ENCODE measurements at regions not wholly inside any gene's neighbourhood (a gene's known extent, or its start where the extent isn't known, plus 50 kb on each side); places are given as distances from the start of the nearest gene placed in this dataset.

DNA sequence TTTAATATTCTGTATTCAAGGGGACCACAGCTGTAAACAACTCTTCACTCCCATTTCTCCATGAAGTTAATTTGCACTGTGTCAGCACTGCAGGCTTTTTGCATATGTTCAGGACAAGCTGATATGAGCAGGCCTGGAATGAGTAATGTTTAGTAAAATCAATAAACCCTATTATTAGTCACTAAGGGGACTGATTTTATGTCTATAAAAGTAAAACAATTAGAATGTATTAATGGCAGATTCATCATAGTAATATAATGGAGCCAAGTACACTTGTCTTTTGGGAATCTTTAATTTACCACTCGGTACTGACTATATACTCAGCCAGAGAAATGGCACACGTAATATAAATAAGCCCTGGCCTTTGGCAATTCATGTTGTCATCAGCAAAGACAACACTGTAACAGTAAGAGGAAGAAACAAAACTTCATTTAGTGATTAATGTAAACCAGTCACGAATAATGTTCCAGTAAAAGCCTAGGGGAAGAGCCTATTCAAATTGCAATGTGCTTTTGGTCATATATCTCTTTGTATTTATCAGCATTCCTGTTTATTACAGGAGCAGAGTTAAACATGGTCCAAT lies 111.6 kb downstream of the ZNF608 start:
- Histone ChIP-seq H3K36me3 (ENCODE audit: control insufficient read depth in 3 of 3, insufficient read depth in 3 of 3, low read length in 3 of 3) (peaks cover 0 to 8% (median 7%) of the 10 kb centered on the region in 3 donors), H3K27me3 (ENCODE audit: control insufficient read depth in 3 of 3, insufficient read depth in 3 of 3, low read length in 3 of 3) (no peaks in the 10 kb centered on the region), H3K9me3 (ENCODE audit: control insufficient read depth in 3 of 3, low read length in 3 of 3) (no peaks in the 10 kb centered on the region), H3K9ac (ENCODE audit: low read depth in 1 of 3, low read length in 3 of 3) (no peak overlapping the region), H3K27ac (ENCODE audit: low read depth, low read length) (no peak overlapping the region), H3K4me1 (ENCODE audit: control insufficient read depth in 3 of 3, insufficient read depth in 3 of 3, low read length in 3 of 3) (peaks cover 0 to 7% (median 5%) of the 10 kb centered on the region in 3 donors), H3K4me3 (ENCODE audit: low read length in 3 of 3) (no peak overlapping the region)

DNA sequence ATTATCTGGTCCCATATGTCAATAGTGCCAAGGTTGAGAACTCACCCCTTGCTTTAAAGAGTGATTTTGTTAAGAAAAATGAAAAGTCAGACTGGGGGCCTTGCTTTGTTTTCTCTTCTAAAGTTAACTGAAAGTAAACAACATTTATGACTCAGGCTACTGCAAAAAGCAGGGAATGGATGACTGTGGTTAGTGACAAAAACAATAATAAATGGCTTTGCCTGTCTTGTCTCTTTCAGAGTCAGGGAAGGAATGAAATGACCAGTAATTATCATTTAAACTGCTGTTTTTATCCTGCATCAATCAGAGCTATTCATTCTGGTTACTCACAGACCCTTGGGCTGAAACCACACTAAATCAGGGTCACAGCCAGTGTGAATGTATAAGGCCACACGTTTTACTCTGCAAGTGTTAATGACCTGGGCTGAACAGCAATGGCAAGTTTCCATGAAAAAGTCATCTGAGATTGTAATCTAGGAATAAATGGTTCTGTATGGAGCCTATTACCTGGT lies 112.2 kb downstream of the ZNF608 start:
- H3K9ac ChIP-seq (ENCODE audit: low read depth in 1 of 3, low read length in 3 of 3), result no peak overlapping the region

DNA sequence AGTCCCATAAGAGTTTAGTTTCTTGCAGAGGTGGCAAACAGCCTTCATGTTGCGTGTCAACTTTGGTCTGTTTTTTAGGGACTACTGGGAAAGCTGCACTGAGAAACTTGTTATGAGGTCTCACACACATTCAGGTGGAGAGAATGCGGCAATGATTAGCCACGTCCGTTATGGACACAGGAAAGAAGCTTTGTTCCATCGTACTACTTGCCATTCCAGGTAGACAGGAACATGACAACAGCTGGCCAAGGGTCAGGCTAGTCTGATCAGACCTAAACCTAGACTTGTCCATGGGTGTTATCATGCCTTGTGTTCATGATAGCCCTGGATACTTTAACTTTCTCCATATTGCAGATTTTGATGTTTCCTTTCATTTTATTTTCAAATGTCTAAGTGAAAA lies 113.2 kb downstream of the ZNF608 start:
- Histone ChIP-seq H3K9me3 (ENCODE audit: control insufficient read depth in 3 of 3, low read length in 3 of 3) (no peaks in the 10 kb centered on the region), H3K4me3 (ENCODE audit: low read length in 3 of 3) (no peak overlapping the region), H3K4me1 (ENCODE audit: control insufficient read depth in 3 of 3, insufficient read depth in 3 of 3, low read length in 3 of 3) (peaks cover 0 to 9% (median 7%) of the 10 kb centered on the region in 3 donors), H3K9ac (ENCODE audit: low read depth in 1 of 3, low read length in 3 of 3) (no peak overlapping the region), H3K27me3 (ENCODE audit: control insufficient read depth in 3 of 3, insufficient read depth in 3 of 3, low read length in 3 of 3) (no peaks in the 10 kb centered on the region), H3K27ac (ENCODE audit: low read depth, low read length) (no peak overlapping the region), H3K36me3 (ENCODE audit: control insufficient read depth in 3 of 3, insufficient read depth in 3 of 3, low read length in 3 of 3) (peaks cover 0 to 3% (median 0%) of the 10 kb centered on the region in 3 donors)

More for the DNA sequence above, 112.2 kb downstream of the ZNF608 start:
- H3K27me3 ChIP-seq (ENCODE audit: control insufficient read depth in 3 of 3, insufficient read depth in 3 of 3, low read length in 3 of 3), result no peaks in the 10 kb centered on the region
- no peak overlapping the region for H3K4me3 ChIP-seq (ENCODE audit: low read length in 3 of 3)
- H3K27ac ChIP-seq (ENCODE audit: low read depth, low read length), result no peak overlapping the region
- peaks cover 0 to 7% (median 5%) of the 10 kb centered on the region in 3 donors for H3K4me1 ChIP-seq (ENCODE audit: control insufficient read depth in 3 of 3, insufficient read depth in 3 of 3, low read length in 3 of 3)
- no peaks in the 10 kb centered on the region for H3K9me3 ChIP-seq (ENCODE audit: control insufficient read depth in 3 of 3, low read length in 3 of 3)
- H3K36me3 ChIP-seq (ENCODE audit: control insufficient read depth in 3 of 3, insufficient read depth in 3 of 3, low read length in 3 of 3), result peaks cover 0 to 8% (median 3%) of the 10 kb centered on the region in 3 donors

DNA sequence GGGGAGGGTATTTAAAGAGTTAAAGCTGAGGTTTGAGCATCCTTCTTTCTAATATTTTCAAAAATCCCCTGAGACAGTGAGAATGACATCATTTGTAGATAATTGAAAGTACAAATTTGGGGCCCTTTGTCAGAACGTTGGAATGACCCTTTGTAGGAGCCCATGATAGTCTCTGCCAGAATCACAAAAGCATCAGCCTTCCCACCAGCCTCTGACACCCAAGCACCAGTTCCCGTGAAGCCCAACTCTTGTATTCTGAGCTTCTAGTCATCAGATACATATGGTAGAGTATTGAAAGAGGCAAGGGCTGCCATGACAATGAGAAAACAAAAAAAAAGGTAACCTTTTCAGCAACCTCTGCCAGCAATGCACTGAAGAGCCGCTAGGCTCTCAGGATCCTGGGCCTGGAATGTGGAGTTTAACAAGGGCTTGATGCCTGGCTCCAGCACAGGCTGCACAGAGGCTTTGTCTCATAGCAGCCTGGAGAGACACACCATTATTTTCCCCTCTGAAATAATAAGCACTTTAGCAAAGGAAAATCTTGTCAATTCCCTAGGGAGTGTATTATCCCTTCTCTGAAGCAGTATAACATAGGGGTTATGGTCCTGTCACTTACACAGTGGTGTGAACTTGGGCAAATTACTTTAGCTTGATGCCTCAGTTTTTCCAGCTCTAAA lies 114.4 kb downstream of the ZNF608 start:
- Histone ChIP-seq H3K4me3 (ENCODE audit: low read length in 3 of 3) (no peak overlapping the region), H3K27ac (ENCODE audit: low read depth, low read length) (no peak overlapping the region), H3K27me3 (ENCODE audit: control insufficient read depth in 3 of 3, insufficient read depth in 3 of 3, low read length in 3 of 3) (no peaks in the 10 kb centered on the region), H3K9ac (ENCODE audit: low read depth in 1 of 3, low read length in 3 of 3) (no peak overlapping the region), H3K36me3 (ENCODE audit: control insufficient read depth in 3 of 3, insufficient read depth in 3 of 3, low read length in 3 of 3) (peaks cover 0 to 3% (median 0%) of the 10 kb centered on the region in 3 donors), H3K4me1 (ENCODE audit: control insufficient read depth in 3 of 3, insufficient read depth in 3 of 3, low read length in 3 of 3) (peaks cover 0 to 9% (median 7%) of the 10 kb centered on the region in 3 donors), H3K9me3 (ENCODE audit: control insufficient read depth in 3 of 3, low read length in 3 of 3) (no peaks in the 10 kb centered on the region)

DNA sequence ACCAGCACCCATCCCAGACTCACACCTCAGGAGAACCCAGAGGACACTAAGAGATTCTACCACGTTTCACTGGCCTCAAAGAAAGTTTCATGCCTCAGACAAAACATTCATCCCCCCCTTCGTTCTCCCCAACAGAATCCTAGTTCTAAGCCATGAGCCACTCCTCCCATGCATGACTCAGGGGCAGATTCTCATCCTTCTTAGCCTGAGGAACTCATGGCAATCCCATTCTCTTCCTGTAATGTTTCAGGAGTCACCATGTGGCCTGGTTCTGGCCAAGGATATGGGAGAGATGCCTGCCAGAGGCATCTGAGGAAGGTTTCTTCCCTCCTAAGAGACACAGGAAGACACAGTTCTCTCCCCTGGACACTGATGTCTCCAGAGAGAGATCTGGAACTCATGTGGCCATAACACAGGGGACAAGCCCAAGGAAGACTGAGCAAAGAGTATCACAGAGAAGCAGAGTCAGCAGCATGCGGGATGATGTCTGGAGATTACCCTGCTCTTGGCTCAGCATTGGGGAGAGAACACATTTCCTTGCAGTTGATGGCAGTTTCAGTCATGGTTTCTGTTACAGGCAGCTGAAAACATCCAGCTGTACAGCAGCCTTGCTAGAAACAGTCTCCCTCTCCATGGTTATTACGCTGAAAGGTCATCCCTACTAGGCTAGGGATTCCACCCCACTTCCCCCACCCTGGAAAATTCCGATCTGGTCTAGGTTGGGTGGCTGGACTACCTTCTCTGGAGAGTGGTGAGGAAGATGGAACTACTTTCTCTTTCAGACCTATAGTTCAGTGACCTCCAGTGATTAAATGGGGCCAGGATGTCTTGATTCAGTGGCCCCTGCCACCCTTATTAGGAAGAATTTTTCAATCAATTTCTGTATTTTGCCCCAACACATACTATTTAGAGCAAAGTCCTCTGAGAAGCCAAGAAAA lies 115.4 kb downstream of the ZNF608 start:
- H3K27me3 ChIP-seq (ENCODE audit: control insufficient read depth in 3 of 3, insufficient read depth in 3 of 3, low read length in 3 of 3), result no peaks in the 10 kb centered on the region
- peaks cover 0 to 3% (median 0%) of the 10 kb centered on the region in 3 donors for H3K36me3 ChIP-seq (ENCODE audit: control insufficient read depth in 3 of 3, insufficient read depth in 3 of 3, low read length in 3 of 3)
- H3K4me3 ChIP-seq (ENCODE audit: low read length in 3 of 3), result no peak overlapping the region
- no peaks in the 10 kb centered on the region for H3K9me3 ChIP-seq (ENCODE audit: control insufficient read depth in 3 of 3, low read length in 3 of 3)
- no peak overlapping the region for H3K27ac ChIP-seq (ENCODE audit: low read depth, low read length)
- H3K9ac ChIP-seq (ENCODE audit: low read depth in 1 of 3, low read length in 3 of 3), result no peak overlapping the region
- peaks cover 0 to 9% (median 7%) of the 10 kb centered on the region in 3 donors for H3K4me1 ChIP-seq (ENCODE audit: control insufficient read depth in 3 of 3, insufficient read depth in 3 of 3, low read length in 3 of 3)

DNA sequence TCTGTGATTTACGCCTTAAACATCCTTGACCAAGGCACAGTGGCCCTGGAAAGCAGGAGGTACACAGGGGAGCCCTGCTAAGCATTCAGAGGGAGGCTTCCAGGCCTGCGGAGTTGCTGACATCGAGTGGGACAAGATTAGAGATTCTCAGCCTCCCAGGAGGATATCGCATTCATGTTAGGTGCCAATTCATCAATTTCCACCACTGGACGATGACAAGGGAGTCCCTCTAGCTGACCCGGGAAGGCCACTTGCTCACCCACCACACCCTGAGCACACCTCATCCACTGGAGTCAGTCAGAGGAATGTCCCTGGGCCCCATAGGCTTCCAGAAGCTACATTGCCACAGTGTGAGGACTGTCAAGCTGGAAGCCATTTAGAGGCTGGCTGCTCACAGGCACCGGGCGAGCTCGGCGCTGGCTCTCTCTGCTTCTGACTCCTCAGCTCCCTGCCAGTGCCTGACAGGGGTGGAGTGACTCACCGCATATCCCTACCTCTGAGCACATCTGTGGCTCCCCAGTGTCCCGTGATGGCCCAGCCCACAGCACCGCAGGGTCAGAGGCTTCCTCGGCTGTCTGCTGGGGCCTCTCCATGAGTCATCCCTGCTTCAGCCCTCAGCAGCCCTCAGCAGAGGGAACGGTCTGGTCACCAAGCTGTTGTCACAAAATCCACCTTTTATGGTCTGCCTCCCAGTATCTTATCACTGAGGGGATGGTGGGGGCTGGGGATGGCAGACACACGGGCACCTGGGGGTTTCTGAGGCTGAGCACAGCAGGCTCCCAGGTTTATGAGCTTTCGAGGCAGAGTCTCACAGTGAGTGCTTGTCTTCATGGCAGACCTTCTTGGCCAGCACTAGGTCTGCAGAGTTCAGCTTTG lies 117.5 kb downstream of the ZNF608 start:
- H3K36me3 ChIP-seq (ENCODE audit: control insufficient read depth in 3 of 3, insufficient read depth in 3 of 3, low read length in 3 of 3), result no peaks in the 10 kb centered on the region
- H3K9me3 ChIP-seq (ENCODE audit: control insufficient read depth in 3 of 3, low read length in 3 of 3), result no peaks in the 10 kb centered on the region
- no peaks in the 10 kb centered on the region for H3K27me3 ChIP-seq (ENCODE audit: control insufficient read depth in 3 of 3, insufficient read depth in 3 of 3, low read length in 3 of 3)
- H3K9ac ChIP-seq (ENCODE audit: low read depth in 1 of 3, low read length in 3 of 3), result no peak overlapping the region
- H3K27ac ChIP-seq (ENCODE audit: low read depth, low read length), result no peak overlapping the region
- no peak overlapping the region for H3K4me3 ChIP-seq (ENCODE audit: low read length in 3 of 3)
- H3K4me1 ChIP-seq (ENCODE audit: control insufficient read depth in 3 of 3, insufficient read depth in 3 of 3, low read length in 3 of 3), result peaks cover 0 to 4% (median 0%) of the 10 kb centered on the region in 3 donors

DNA sequence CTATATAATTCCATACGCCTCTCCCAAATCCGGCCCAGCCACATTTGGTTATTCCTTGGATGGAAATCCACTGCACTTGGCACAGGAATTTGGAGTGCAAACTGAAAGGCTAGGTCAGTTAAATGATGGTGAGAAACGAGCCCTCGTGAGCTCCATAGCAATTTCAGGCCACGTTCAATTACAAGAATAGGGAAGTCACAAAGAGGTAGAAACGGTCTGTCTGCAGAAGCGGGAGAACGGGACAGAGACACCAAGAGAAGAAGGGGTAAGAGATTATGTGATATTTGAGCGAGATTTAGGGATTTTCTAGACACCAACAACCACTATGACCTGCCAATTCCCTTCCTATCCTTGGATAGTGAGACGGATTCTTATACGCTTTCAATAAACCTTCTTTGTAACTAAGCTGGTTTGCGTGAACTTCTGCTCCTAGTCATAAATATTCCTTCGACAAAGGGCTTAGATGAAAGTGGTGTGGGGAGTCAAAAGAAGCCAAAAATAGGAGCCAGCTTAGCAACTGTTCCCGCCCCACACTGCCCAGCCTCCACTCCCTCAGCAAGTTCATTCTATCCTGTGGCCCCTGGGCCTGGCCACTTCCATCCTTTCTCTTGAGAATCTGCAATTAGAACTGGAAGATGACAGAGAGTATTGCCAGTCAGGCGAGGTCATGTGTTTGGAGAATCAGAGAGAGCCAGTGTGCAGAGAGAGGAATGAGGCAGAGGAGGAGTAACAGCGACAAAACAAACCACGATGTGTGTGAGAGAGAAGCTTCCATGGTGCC lies 118.4 kb downstream of the ZNF608 start:
- Histone ChIP-seq H3K4me3 (ENCODE audit: low read length in 3 of 3) (no peak overlapping the region), H3K27me3 (ENCODE audit: control insufficient read depth in 3 of 3, insufficient read depth in 3 of 3, low read length in 3 of 3) (no peaks in the 10 kb centered on the region), H3K4me1 (ENCODE audit: control insufficient read depth in 3 of 3, insufficient read depth in 3 of 3, low read length in 3 of 3) (peaks cover 0 to 4% (median 0%) of the 10 kb centered on the region in 3 donors), H3K27ac (ENCODE audit: low read depth, low read length) (no peak overlapping the region), H3K36me3 (ENCODE audit: control insufficient read depth in 3 of 3, insufficient read depth in 3 of 3, low read length in 3 of 3) (no peaks in the 10 kb centered on the region), H3K9ac (ENCODE audit: low read depth in 1 of 3, low read length in 3 of 3) (no peak overlapping the region), H3K9me3 (ENCODE audit: control insufficient read depth in 3 of 3, low read length in 3 of 3) (no peaks in the 10 kb centered on the region)

DNA sequence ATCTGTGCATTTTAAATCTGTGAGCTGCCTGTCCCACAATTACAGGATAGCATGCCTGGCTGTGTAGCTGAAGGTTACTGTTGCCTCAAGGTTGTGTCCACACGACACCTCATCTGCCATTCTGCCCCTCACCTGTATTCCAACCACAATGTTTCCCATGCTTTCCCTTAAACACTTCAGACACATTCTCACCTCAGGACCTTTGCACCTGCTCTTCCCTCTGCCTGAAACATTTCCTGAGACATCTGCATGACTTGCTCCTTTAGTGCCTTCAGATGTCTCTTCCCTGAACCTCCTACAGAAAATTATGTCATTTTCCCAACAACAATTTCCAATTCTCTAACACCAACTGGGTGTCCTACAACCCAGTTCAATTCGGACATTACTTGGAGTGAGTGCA lies 120.4 kb downstream of the ZNF608 start:
- H3K27me3 ChIP-seq (ENCODE audit: control insufficient read depth in 3 of 3, insufficient read depth in 3 of 3, low read length in 3 of 3), result no peaks in the 10 kb centered on the region
- no peaks in the 10 kb centered on the region for H3K9me3 ChIP-seq (ENCODE audit: control insufficient read depth in 3 of 3, low read length in 3 of 3)
- no peak overlapping the region for H3K4me3 ChIP-seq (ENCODE audit: low read length in 3 of 3)
- peaks cover 0 to 4% (median 0%) of the 10 kb centered on the region in 3 donors for H3K4me1 ChIP-seq (ENCODE audit: control insufficient read depth in 3 of 3, insufficient read depth in 3 of 3, low read length in 3 of 3)
- H3K9ac ChIP-seq (ENCODE audit: low read depth in 1 of 3, low read length in 3 of 3), result no peak overlapping the region
- no peak overlapping the region for H3K27ac ChIP-seq (ENCODE audit: low read depth, low read length)
- no peaks in the 10 kb centered on the region for H3K36me3 ChIP-seq (ENCODE audit: control insufficient read depth in 3 of 3, insufficient read depth in 3 of 3, low read length in 3 of 3)

DNA sequence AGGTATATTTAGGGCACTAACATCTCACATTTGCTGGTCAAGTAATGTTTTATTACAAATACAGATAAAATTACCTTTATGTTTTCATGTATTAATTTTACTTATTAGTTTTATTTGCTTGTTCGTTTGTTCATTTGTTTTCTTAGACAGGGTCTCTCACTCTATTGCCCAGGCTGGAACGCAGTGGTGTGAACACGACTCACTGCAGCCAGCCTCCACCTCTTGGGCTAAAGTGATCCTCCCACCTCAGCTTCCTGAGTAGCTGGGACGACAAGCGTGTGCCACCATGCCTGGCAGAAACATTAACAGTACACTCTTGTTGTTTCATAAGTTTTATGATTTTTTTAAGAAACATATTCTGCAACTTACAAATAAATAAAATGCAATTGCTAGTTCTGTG lies 123.2 kb downstream of the ZNF608 start:
- no peak overlapping the region for H3K4me3 ChIP-seq (ENCODE audit: low read length in 3 of 3)
- H3K27ac ChIP-seq (ENCODE audit: low read depth, low read length), result no peak overlapping the region
- no peaks in the 10 kb centered on the region for H3K36me3 ChIP-seq (ENCODE audit: control insufficient read depth in 3 of 3, insufficient read depth in 3 of 3, low read length in 3 of 3)
- no peak overlapping the region for H3K9ac ChIP-seq (ENCODE audit: low read depth in 1 of 3, low read length in 3 of 3)
- H3K4me1 ChIP-seq (ENCODE audit: control insufficient read depth in 3 of 3, insufficient read depth in 3 of 3, low read length in 3 of 3), result no peaks in the 10 kb centered on the region
- no peaks in the 10 kb centered on the region for H3K27me3 ChIP-seq (ENCODE audit: control insufficient read depth in 3 of 3, insufficient read depth in 3 of 3, low read length in 3 of 3)
- no peaks in the 10 kb centered on the region for H3K9me3 ChIP-seq (ENCODE audit: control insufficient read depth in 3 of 3, low read length in 3 of 3)
